ENCODE measurements at regions not wholly inside any gene's neighbourhood (a gene's known extent, or its start where the extent isn't known, plus 50 kb on each side); places are given as distances from the start of the nearest gene placed in this dataset.

DNA sequence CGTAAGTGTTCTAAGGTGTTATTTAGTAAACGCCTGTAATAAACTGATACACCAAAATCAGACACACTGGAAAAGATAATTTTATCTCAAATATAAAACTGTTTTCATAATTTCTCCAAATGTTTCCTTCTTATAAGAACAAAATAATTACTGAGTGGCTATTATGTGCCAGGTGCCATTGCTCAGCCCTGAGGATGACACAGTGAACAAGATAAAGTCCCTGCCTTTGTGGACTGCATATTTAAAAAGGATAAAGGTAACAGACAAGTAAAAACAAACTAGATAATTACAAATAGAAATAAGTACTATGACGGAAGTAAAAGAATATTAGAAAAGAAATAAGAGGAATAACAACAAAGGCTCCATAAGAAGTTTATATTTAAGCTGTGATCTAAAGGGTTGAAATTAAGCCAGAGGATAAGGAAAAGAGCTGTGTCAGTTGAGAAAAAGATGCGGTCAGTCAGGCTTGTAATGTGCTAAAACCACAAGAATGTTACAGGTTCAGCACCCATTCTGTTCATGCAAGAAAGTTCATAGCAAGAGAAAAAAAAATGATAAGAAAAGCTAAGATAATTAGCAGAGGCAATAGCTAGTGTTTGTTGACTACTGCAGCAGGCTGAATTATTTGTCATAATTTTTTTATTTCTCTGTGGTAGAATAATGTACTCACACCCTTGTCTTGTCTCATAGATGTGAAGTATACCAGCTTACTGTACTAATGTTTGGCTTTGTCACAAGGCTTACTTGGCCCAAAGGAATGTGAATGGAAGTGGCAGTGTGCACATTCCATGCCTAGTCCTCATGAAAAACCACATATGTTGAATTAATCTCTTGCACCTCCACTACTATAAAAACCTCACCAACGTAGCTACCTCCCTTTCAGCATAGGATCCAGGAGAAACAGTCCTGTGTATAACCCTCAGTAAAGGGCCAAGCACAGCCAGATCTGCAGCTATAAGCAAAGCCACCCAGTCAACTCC, 75.1 kb downstream of the CRPPA start:
- TF ChIP-seq POLR2A (IDR thresholded peaks at IDR 0.05) (no peak), POLR2AphosphoS5 (IDR thresholded peaks at IDR 0.05) (no peak)
- TF ChIP-seq, protein P1, sequence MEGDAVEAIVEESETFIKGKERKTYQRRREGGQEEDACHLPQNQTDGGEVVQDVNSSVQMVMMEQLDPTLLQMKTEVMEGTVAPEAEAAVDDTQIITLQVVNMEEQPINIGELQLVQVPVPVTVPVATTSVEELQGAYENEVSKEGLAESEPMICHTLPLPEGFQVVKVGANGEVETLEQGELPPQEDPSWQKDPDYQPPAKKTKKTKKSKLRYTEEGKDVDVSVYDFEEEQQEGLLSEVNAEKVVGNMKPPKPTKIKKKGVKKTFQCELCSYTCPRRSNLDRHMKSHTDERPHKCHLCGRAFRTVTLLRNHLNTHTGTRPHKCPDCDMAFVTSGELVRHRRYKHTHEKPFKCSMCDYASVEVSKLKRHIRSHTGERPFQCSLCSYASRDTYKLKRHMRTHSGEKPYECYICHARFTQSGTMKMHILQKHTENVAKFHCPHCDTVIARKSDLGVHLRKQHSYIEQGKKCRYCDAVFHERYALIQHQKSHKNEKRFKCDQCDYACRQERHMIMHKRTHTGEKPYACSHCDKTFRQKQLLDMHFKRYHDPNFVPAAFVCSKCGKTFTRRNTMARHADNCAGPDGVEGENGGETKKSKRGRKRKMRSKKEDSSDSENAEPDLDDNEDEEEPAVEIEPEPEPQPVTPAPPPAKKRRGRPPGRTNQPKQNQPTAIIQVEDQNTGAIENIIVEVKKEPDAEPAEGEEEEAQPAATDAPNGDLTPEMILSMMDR (IDR thresholded peaks at IDR 0.05), result no peak
